Posterior vena cava (tissue), 2 donors: ENCODE measurements at regions not wholly inside any gene's neighbourhood (a gene's known extent, or its start where the extent isn't known, plus 50 kb on each side); places are given as distances from the start of the nearest gene placed in this dataset.
"Not testable (repeated sequence)": the region's sequence is repeated elsewhere in the genome, so short reads cannot be mapped to it uniquely, and the experiment has no call there.

ENCODE experiments used
- DNase-seq: peaks from one replicate; pipeline ENCODE4 v3.0.0-alpha.2; 2020; ENCODE audit warnings: low spot score
- intact Hi-C, 2 donors: fragments of 100-400 bp; cut with DNase I; formaldehyde crosslinking; loops; one replicate each; pipeline versions ENCODE4 v1.14.1 to v1.14.2; 2022 to 2023
- donor health status: DM: yes; HTN: yes; CAD: no.
- donor health status: DM: yes; HTN: yes; CAD: no.

DNA sequence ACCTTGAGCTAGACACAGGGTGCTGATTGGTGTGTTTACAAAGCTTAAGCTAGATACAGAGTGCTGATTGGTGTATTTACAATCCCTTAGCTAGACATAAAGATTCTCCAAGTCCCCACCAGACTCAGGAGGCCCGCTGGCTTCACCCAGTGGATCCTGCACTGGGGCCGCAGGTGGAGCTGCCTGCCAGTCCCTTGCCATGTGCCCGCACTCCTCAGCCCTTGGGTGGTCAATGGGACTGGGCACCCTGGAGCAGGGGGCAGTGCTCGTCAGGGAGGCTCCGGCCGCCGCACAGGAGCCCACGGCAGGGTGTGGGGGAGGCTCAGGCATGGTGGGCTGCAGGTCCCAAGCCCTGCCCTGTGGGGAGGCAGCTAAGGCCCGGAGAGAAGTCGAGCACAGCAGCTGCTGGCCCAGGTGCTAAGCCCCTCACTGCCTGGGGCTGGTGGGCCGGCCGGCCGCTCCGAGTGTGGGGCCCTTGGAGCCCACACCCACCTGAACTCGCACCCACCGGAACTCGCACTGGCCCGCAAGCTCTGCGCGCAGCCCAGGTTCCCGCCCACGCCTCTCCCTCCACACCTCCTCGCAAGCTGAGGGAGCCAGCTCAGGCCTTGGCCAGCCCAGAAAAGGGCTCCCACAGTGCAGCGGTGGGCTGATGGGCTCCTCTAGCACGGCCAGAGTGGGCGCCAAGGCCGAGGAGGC lies 169.1 kb upstream of the ARSJ start:
- intact Hi-C loops: not testable (repeated sequence)
- peak; percentile 58 for DNase-seq

DNA sequence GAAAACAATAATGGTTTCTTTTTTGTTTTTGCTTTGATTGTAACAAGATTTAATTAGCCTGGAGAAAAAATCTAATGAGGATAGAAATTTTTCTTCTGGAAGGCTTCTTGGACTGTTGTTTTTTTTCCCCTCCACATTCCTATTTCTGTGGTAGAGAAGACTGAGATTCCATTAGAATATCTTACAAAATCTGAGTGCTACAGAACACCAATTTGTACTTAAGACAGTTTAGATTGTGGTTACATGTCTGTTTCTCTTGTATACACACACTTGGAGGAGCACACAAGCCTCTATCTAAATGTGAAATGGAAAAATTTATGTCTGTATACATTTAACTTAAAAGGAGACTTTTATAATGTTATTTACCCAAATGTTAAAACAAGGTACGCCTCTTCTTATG lies 176.9 kb upstream of the ARSJ start:
- intact Hi-C loops: no loop called here

DNA sequence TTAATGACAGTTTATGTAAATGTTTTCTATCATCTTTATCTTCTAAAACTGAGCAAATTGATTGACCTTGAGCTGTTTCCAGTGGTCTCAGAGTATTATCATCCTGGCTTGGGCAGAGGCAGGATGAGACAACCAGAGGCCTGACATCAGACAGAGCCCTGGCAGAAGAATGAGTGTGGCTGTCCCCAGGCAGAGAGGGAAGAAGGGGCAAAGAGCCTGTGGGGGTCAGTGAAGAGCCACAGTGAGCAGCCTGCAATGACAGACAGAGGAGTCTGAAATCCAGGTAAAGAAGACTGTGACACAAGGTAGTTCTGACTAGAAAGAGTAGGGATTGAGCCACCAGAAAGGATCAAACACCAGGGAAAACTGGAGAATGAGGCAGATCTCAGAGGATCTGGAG lies 182.4 kb upstream of the ARSJ start:
- intact Hi-C loops: no loop called here
- DNase-seq: no peak

More for the DNA sequence above, 176.9 kb upstream of the ARSJ start:
- DNase-seq: no peak

DNA sequence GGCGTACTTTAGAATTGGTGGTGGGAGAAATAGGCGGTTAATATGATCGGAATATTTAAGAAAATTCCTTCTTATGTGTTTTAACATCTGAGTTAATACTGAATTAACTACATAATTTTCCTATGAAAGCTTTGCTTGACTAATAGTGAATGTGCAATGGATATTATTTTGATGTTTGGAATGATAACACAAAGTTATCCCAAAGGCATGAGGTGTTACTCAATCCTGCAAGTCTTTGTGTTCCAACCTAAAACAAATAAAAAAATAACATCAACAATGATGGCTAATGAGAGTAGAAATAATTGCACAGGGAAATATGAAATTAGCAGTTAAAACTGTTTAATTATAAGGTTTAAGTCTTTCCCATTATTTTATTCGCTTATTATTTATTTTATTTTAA lies 183.6 kb upstream of the ARSJ start:
- intact Hi-C loops: no loop called here
- no peak for DNase-seq

DNA sequence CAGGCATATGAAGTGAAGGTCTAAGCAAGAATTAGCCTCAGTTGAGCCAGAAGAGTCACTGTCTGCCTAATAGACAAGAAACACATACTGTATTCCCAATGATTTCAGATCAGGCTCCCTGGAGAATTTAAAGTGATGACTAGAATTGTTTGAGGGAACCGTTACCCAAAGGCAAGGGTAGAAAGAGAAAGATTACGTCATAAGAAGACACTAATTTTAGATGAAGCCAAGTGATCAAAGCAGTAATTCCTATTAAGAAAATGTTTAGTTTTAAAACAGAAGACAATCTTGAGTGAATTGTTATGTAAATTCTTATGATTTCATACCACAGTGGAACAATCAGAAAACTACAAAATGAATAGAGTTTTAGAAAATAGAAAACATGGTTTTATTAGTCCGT lies 194.5 kb upstream of the ARSJ start:
- no peak for DNase-seq
- intact Hi-C loops: no loop called here

DNA sequence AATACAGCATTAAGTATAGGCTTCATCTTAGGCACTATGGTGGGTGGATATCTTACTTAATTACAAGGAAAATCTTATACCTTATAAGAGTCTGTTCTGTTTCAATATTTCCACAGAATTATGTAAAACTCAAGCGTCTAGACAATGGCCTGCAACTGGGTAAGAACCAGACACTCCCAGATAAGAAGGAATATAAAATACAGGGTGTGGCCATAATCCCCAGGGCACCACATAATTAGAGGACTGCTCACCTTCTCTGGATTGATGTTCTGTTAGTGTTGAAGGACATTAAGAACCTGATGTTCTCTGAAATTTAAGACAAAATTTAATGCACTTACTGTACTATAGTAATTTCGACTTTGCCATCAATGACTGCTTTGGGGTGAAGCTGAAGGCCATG lies 198.2 kb upstream of the ARSJ start:
- no peak for DNase-seq
- intact Hi-C loops: no loop called here

DNA sequence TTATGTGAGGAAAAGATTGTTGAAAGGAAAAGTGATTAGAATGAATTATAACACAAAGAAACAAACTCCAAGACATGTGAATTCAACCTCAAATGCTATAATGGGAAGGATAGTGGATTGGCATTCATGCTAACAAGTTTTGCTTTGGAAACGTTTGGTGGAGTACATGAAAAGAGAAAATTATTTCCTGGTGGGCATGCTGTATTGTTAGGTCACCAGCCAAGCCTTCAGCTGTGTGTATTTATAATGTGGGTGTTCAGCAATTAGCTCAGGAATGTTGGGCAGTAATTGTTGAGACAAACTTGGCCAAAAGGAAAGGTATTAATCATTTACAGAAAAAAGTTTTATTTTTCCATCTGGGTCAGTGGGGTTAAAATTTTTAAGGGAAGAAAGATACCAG lies 198.9 kb upstream of the ARSJ start:
- no peak for DNase-seq
- intact Hi-C loops: no loop called here

DNA sequence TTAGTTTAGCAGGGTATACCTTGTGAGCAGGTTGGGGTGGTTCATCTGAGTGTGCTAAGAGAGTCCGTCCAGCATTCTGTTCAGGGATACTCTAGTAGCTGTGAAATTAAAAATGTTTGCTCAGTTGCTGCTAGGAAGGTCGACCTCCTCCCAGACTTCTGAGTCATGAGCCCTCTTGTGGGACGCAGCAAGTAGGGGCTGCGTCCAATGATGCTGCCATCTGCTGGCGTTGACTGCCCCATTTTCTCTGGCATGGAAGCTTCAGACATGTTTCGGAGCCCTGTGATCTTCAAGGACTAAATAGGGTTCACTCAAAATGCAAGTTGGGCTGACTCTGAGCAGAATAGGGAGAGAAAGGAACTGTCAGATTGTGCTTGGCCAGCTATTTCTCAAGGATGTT lies 201.0 kb upstream of the ARSJ start:
- no peak for DNase-seq
- intact Hi-C loops: no loop called here

DNA sequence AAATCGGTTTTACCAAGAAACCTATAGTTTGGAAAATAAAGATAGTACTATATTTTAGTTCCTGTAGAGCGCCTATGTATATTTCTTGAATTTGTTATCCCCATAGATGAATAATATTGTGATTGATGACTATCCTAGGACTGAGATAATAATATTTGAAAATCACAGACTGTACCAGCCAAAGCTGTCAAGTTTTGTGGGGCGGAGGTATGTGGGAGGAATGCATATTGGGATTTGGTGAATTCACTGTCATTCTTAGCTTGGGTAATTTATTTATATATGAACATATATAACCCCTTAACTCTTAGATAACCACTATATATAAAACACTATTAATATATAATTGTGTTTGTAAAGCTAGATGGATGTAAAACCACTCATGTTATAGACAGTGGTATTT lies 205.5 kb upstream of the ARSJ start:
- intact Hi-C loops: no loop called here

DNA sequence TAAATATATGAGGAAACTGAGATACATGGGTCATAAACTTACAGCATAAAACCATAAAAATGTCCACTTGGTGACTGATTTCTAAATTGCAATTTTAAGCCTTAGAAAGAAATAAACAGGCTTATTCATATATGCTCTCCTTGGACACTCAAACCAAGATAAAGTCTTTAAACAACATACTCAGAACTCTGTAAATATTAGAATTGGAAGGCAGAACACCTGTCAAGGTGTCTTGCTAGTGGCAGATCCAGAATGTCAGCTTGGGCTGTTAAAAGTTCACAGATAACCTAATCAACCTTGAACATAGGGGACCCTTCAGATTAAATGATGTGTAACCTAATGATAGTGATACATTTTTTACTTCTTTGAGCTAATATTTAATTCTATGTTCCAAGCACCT lies 208.1 kb upstream of the ARSJ start:
- intact Hi-C loops: no loop called here
- DNase-seq: no peak

More for the DNA sequence above, 205.5 kb upstream of the ARSJ start:
- no peak for DNase-seq

DNA sequence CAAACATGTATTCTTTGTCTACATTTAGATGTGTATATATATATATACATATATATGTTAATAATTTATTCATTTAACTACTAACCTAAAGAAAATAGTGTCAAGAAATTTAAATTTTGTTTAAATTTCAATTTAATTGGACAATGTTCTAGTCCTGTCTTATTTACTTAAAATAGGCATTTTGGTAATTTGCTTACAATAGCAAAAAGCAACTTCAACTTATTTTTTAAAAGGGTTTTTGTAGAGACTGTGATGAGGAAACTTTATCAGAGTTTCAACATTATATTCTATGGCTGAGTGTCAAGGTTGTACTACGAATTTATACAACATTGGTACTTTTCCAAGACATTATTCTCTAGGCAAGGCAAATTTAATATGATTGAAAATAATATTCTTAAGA lies 212.0 kb upstream of the ARSJ start:
- DNase-seq: no peak
- intact Hi-C loops: no loop called here

DNA sequence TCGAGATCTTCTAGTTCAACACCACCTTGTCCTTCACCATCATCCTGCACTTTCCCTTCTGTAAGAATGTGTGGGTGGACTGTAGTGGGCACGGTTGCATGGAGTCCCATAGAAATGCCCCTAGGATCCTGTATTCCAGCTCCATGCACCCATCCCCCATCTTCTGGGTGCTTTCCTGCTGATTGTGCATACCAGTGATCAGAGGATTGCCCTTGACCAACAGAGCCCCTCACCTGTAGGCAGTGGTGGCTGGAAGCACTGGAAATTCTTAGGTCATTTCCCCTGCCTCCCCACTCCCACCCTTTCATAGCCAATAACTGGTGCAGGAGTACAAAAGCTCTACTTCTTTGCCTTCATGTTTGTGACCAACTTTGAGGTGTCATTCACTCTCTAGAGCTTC lies 213.4 kb upstream of the ARSJ start:
- DNase-seq: no peak
- intact Hi-C loops: no loop called here

DNA sequence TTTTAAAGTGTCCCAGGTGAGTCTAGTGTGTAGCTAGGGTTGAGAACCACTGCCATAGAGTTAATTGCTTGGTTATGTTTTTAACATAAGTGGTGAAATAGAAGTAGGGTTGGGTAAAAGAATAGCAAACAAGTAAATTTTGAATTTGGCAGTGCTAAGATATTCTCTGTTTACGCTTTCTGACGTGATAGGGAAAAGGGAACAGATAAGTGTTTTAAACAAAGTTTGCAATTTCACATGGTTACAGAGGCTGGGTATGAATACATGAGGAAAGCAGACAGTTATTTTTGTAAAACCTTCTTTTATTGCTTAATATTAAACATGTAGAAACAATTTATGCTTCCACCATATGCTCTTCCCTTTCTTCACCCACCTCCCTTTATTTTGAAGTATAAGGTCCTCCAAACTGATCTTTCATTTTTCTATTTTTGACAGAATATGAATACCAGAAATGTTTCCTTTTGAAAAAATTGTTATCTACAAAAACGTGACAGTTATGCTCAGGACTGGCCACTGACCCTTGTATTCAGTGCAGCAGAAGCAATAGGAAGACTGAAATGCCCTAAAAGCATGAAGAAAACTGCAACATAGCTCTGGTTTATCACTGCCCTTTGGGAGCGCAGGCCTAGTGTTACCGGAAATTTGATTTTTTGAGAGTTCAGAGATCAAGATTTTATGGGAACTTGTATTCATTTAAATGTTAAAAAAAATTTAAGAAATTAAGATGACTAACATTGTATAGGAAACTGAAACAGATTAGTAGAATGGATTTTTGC lies 214.4 kb upstream of the ARSJ start:
- DNase-seq: no peak
- intact Hi-C loops: no loop called here

DNA sequence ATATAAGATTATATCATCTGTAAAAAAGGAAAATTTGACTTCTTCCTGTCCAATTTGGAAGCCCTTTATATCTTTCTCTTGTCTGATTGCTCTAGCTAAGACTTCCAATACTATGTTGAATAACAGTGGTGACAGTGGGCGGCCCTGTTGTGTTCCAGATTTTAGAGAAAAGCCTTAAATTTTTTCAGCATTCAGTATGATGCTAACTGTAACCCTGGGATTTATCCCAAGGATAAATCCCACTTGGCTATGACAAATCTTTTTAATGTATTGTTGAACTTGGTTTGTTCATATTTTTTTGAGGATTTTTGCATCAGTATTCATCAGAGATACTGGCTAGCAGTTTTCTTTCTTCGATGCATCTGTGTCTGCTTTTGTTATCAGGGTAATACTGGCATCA lies 217.2 kb upstream of the ARSJ start:
- intact Hi-C loops: no loop called here
- DNase-seq: no peak

DNA sequence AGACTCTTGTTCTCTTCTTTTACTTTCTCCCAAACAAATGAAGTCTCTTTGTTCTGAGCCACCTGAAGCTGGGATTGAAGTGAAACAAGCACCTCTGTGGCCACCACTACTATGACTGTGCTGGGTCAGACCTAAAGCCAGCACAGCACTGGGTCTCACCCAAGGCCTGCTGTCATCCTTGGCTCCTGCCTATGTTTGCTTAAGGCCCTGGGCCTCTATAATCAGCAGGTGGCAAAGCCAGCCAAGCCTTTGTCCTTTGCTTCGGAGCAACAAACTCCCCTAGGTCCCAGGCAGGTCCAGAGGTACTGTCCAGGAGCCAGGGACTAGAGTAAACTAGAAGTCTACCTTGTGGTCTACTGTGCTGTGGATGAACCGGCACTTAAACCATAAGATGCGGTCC lies 220.6 kb upstream of the ARSJ start:
- intact Hi-C loops: no loop called here
- no peak for DNase-seq

DNA sequence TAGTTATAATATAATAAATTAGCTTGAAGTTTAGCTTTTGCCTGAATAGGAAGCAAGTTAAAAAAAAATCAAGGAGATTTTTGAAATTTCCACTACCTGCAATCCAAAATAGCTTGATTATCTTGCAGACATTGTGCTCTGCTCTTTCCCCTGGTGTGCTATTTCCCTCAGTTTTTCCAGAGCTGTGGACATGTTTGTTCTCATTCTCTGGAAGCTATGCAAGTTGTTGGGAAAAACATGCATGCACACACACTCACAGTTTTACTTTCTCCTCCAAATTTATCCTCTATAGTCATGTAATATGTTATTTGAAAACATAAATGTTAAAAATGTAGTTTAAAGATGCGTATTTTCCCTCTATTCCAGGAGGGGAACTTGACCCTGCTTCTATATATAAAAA lies 225.8 kb upstream of the ARSJ start:
- intact Hi-C loops: no loop called here
- no peak for DNase-seq

DNA sequence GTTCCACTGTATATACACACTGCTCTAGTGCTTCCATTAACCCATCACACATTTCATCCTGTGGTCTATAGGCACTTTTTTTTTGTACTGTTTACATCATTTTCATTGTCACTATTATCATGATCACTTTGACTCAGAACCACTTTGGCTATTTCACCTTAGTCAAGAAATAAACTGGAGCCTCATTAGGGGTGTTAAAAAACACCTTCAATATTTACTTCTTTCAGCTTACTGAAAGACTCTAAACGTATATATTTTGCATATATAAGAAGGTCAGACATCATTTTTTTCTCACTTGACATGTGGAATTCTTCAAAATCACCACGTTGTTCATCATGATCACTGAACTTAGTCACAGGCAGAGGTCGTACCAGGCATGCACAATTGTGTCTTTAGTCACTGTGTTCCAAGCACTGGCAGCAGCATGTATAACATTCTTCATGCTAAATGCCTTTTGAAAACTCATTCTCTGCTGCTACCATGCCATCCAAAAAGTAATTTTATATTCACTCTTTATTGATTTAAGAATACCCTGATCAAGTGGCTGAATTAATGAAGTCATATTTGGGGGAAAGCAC lies 229.2 kb upstream of the ARSJ start:
- intact Hi-C loops: no loop called here
- no peak for DNase-seq

DNA sequence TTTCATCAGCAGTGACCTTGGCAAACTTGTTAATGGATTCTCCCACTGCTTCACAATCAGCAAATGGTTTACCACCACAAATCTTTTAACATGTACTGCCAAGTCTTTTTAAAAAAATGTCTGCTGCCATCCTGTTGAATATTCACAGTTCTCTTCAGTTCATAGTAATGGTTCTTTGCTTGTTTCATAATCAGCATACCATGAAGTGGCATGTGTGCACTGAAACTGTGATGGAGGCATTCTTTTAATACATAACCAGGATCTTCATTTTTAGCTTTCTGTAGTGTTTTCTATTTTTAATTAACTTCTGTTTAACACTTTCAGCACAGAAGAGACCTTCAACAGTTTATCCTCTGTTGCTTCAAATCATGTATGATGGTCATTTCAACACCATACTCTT lies 230.1 kb upstream of the ARSJ start:
- DNase-seq: no peak
- intact Hi-C loops: no loop called here

DNA sequence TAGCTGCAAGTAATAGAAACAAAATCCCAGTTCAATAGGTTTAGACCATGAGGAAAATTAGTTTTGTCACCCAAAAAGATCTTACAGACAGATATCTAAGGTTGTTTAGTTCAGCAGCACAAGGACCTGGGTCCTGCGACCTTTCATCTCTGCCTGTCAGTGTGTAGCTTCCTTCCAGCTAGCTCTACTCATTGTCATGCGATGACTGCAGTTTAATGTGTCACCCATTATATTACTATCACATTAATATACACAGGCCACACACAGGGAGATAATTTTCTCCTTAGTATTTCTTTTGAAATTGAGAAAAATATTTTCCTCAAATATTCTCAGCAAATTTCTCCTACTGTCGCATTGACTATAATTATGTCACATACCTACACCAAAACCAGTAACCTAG lies 232.1 kb upstream of the ARSJ start:
- no peak for DNase-seq
- intact Hi-C loops: no loop called here

DNA sequence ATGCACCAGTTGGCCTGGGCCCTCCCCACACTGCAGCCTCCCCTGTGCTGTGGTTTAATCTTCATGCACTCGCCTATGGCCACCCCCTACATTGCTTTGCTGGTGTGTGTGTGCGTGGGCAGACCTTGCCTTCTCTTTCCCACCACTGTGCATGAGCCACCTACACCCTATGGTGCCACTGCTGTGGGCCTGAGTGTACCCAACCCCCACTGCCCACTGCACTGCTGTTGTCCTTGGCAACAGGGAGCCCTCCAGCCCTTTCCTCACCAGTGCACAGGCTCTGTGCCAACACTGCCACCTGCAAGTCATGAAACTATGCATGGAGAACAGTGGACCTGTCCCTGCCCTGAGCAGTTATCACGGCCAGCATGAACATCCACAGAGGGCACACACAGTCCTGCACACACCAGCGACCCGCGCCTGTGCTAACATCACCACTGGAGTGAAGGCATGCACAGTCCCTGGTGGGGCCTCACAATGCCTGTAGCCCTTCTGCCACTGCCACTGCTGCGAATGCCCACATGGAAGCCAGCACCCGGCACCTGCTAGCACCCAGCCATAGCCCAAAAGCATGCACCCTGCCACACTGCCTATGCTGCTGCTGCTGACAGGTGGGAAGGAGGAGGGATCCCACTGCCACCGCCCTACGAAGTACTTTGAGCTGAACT lies 237.8 kb upstream of the ARSJ start:
- intact Hi-C loops: no loop called here
- no peak for DNase-seq
